PC-3 (cell line): ENCODE measurements at regions not wholly inside any gene's neighbourhood (a gene's known extent, or its start where the extent isn't known, plus 50 kb on each side); places are given as distances from the start of the nearest gene placed in this dataset.

ENCODE experiments used
- ATAC-seq: fragments of 200-7000 bp; cut with Tn5 transposase; 2 replicates; pipeline ENCODE4 v1.9.1; 2020; ENCODE audit warnings: mild to moderate bottlenecking, moderate library complexity
- BruUV-seq: library from RNA; stranded (reverse); fragments of 400-500 nt; replicated peaks from 2 replicates; lab custom pipeline; 2021; lab: Mats Ljungman, UMichigan
- CTCF ChIA-PET: fragments of 300-600 bp; sonication (Branson Sonifier 250); formaldehyde crosslinking; loops from one replicate; lab custom pipeline; 2022; ENCODE audit warnings: antibody characterized with exemption; lab: Charles Lee
- POLR2A ChIA-PET: fragments of 300-600 bp; sonication (Branson Sonifier 250); formaldehyde crosslinking; loops from one replicate; lab custom pipeline; 2022; ENCODE audit warnings: antibody characterized with exemption; ENCODE audit not compliant: unreplicated experiment; lab: Charles Lee
- DNase-seq: peaks from one replicate; pipeline ENCODE4 v3.0.0-alpha.2; 2015
- H2AFZ ChIP-seq: fragments of 300-600 bp; sonication (generic); 2 replicates; pipeline ENCODE4 v1.6.0; 2016; ENCODE audit warnings: antibody characterized with exemption, low read length
- H3F3A ChIP-seq: fragments of 300-600 bp; sonication (generic); one replicate; pipeline ENCODE4 v1.6.0; 2017; ENCODE audit warnings: antibody characterized with exemption, low read length, control low read depth, mild to moderate bottlenecking; ENCODE audit not compliant: unreplicated experiment
- H3K27ac ChIP-seq: fragments of 300-600 bp; sonication (generic); 2 replicates; pipeline ENCODE4 v1.5.1; 2016; ENCODE audit warnings: mild to moderate bottlenecking, low read length
- H3K27me3 ChIP-seq: fragments of 300-600 bp; sonication (generic); 2 replicates; pipeline ENCODE4 v1.6.1; 2016; ENCODE audit warnings: low read length, mixed read lengths
- H3K36me3 ChIP-seq: fragments of 300-600 bp; sonication (generic); 2 replicates; pipeline ENCODE4 v1.6.1; 2016; ENCODE audit warnings: low read depth, mixed run types, low read length, mixed read lengths
- H3K4me1 ChIP-seq: fragments of 300-600 bp; sonication (generic); 2 replicates; pipeline ENCODE4 v1.5.1; 2016; ENCODE audit warnings: low read length; ENCODE audit not compliant: insufficient read depth
- H3K4me2 ChIP-seq: fragments of 300-600 bp; sonication (generic); 2 replicates; pipeline ENCODE4 v1.6.0; 2016; ENCODE audit warnings: low read length
- H3K4me3 ChIP-seq: fragments of 300-600 bp; sonication (generic); 2 replicates; pipeline ENCODE4 v1.5.1; 2016; ENCODE audit warnings: mild to moderate bottlenecking, low read length, mixed read lengths
- H3K79me2 ChIP-seq: fragments of 300-600 bp; sonication (generic); 2 replicates; pipeline ENCODE4 v1.6.1; 2017; ENCODE audit warnings: low read length, mixed read lengths
- H3K9ac ChIP-seq: fragments of 300-600 bp; sonication (generic); 2 replicates; pipeline ENCODE4 v1.6.0; 2016; ENCODE audit warnings: mild to moderate bottlenecking, low read length
- H3K9me2 ChIP-seq: fragments of 300-600 bp; sonication (generic); replicated peaks from 2 replicates; pipeline ENCODE4 v1.6.1; 2016; ENCODE audit warnings: mixed run types, low read length, mixed read lengths
- H3K9me3 ChIP-seq: fragments of 300-600 bp; sonication (generic); 2 replicates; pipeline ENCODE4 v1.6.1; 2016; ENCODE audit warnings: low read length, mixed read lengths
- H4K20me1 ChIP-seq: fragments of 300-600 bp; sonication (generic); 2 replicates; pipeline ENCODE4 v1.6.1; 2016; ENCODE audit warnings: low read length, mixed read lengths
- EZH2 ChIP-seq: fragments of 300-600 bp; sonication (generic); IDR thresholded peaks from one replicate; pipeline ENCODE4 v1.6.1; 2017; ENCODE audit warnings: antibody characterized with exemption, mild to moderate bottlenecking, low read length; ENCODE audit not compliant: unreplicated experiment
- EZH2phosphoT487 ChIP-seq: fragments of 300-600 bp; sonication (generic); IDR thresholded peaks from 2 replicates; pipeline ENCODE4 v1.6.1; 2018; ENCODE audit warnings: mild to moderate bottlenecking, antibody characterized with exemption, low read length, borderline replicate concordance
- intact Hi-C: fragments of 100-400 bp; cut with micrococcal nuclease; formaldehyde crosslinking; loops from 2 replicates; pipeline ENCODE4 v1.9.0; 2023
- TF ChIP-seq, protein P1 (sequence below): fragments of 300-600 bp; sonication (generic); conservative IDR thresholded peaks from 2 replicates; pipeline ENCODE4 v1.5.1; 2017; ENCODE audit warnings: antibody characterized with exemption, low read depth, mild to moderate bottlenecking, low read length

DNA sequence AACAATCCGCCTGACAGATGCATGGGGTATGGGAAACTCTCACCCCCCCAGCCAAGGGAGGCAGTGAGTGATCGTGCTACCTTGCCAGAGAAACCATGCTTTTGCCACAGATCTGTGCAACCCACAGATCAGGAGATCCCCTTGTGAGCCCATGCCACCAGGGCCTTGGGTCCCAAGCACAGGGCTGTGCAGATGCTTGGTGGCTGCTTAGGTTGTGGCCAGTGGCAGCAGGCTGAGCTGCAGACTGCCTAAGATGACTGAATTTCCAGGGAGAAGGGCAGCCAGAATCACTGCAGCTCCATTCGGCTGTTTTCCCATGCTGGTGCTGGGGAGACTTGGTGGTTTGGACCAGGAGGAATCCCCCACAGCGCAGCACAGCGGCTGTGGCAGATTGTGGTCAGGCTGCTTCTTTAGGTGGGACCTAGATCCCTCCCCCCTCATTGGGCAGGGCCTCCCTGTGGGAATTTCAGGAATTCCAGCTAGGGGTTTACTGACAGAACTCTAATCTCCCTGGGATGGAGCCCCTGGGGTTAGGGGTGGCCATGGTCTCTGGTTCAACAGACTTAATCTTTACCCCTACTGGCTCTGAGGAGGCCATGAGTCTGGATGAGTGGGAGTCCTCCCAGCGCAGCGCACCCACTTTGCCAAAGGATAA, 264.6 kb upstream of the DAAM1 start:
- BruUV-seq, result no TSS peak
- ATAC-seq, result no peak
- intact Hi-C loops, result no loop called here

DNA sequence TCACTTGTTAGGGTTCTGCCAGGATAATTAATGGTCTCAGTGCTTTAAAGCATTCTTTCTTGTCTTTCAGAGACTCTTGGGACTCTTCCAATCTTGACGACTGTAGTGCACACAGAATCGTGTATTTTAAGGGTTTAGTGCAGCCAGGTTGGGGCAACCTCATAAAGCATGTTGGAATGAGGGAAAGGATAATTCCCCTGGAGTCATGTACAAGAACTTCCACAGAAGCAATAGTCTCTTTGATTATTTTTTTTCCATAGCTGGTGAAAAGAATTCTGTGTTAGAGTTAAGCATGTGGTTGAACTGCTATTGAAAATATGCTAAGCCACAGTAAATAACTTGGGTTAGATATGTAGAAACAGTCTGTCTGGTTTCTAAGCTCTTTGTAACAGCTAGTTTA, 246.8 kb upstream of the DAAM1 start:
- no peaks in the 10 kb centered on the region for H3F3A ChIP-seq
- no peaks in the 10 kb centered on the region for H4K20me1 ChIP-seq
- DNase-seq, result no peak
- no peaks in the 10 kb centered on the region for H3K9me3 ChIP-seq
- H2AFZ ChIP-seq, result no peak overlapping the region
- no peak overlapping the region for H3K4me3 ChIP-seq
- no peaks in the 10 kb centered on the region for H3K9me2 ChIP-seq
- H3K4me2 ChIP-seq, result no peak overlapping the region
- ATAC-seq, result no peak
- no peaks in the 10 kb centered on the region for H3K79me2 ChIP-seq
- no peak overlapping the region for H3K27ac ChIP-seq
- H3K36me3 ChIP-seq, result no peaks in the 10 kb centered on the region
- no TSS peak for BruUV-seq
- intact Hi-C loops, result no loop called here
- peaks cover 68% of the 10 kb centered on the region for H3K27me3 ChIP-seq
- H3K9ac ChIP-seq, result no peak overlapping the region
- no peaks in the 10 kb centered on the region for H3K4me1 ChIP-seq
- CTCF ChIA-PET, result no interaction called here
- POLR2A ChIA-PET, result interaction anchor here (0.6 kb wide), 1 partner anchor 523 kb away, joined by 3 read pairs; no protein-coding TSS in a partner anchor
- no peak for TF ChIP-seq EZH2

More for the DNA sequence above, 264.6 kb upstream of the DAAM1 start:
- TF ChIP-seq EZH2, result no peak
- TF ChIP-seq, protein P1, sequence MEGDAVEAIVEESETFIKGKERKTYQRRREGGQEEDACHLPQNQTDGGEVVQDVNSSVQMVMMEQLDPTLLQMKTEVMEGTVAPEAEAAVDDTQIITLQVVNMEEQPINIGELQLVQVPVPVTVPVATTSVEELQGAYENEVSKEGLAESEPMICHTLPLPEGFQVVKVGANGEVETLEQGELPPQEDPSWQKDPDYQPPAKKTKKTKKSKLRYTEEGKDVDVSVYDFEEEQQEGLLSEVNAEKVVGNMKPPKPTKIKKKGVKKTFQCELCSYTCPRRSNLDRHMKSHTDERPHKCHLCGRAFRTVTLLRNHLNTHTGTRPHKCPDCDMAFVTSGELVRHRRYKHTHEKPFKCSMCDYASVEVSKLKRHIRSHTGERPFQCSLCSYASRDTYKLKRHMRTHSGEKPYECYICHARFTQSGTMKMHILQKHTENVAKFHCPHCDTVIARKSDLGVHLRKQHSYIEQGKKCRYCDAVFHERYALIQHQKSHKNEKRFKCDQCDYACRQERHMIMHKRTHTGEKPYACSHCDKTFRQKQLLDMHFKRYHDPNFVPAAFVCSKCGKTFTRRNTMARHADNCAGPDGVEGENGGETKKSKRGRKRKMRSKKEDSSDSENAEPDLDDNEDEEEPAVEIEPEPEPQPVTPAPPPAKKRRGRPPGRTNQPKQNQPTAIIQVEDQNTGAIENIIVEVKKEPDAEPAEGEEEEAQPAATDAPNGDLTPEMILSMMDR, result no peak
- no peak for TF ChIP-seq EZH2phosphoT487
- Histone ChIP-seq H3K9me2 (no peaks in the 10 kb centered on the region), H3K4me2 (no peak overlapping the region), H3K9ac (no peak overlapping the region), H4K20me1 (no peaks in the 10 kb centered on the region), H3K9me3 (no peaks in the 10 kb centered on the region), H3F3A (no peaks in the 10 kb centered on the region), H3K36me3 (no peaks in the 10 kb centered on the region), H3K79me2 (no peaks in the 10 kb centered on the region), H3K27ac (no peak overlapping the region), H2AFZ (no peak overlapping the region), H3K4me3 (no peak overlapping the region), H3K4me1 (no peaks in the 10 kb centered on the region), H3K27me3 (peaks cover 59% of the 10 kb centered on the region)
- no peak for DNase-seq
- ChIA-PET CTCF (no interaction called here), POLR2A (no interaction called here)

DNA sequence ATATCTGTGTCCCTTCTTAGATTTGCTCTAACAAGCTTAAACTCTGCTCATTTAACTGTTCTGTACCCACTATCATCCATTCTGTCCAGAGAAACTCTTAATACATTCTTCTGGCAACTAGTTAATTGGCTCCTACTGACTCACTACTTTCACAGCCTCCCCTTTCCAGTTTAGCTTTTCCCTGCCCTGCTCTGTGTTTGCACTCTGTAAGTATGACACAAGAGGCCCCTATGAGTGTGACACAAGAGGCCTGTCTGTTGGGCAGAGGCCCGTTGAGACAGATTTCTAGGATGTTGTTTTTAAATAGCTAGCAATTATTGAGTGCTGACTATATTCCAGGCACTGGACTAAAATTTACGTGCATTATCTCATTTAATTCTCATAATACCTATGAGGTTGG, 246.0 kb upstream of the DAAM1 start:
- Histone ChIP-seq H3K27ac (no peak overlapping the region), H3K79me2 (no peaks in the 10 kb centered on the region), H3K27me3 (peaks cover 74% of the 10 kb centered on the region), H3K9ac (no peak overlapping the region), H2AFZ (no peak overlapping the region), H3K4me1 (no peaks in the 10 kb centered on the region), H3K9me2 (no peaks in the 10 kb centered on the region), H3F3A (no peaks in the 10 kb centered on the region), H3K36me3 (no peaks in the 10 kb centered on the region), H3K4me2 (no peak overlapping the region), H3K4me3 (no peak overlapping the region), H4K20me1 (no peaks in the 10 kb centered on the region), H3K9me3 (no peaks in the 10 kb centered on the region)
- POLR2A ChIA-PET, result no interaction called here
- CTCF ChIA-PET, result no interaction called here
- peak; percentile 20; the same call in 1 of the 2 replicates for ATAC-seq
- peak; percentile 42 for DNase-seq
- no TSS peak for BruUV-seq
- TF ChIP-seq EZH2, result no peak
- intact Hi-C loops, result no loop called here
